Astrocyte (in vitro differentiated cells and primary cell): ENCODE measurements at regions not wholly inside any gene's neighbourhood (a gene's known extent, or its start where the extent isn't known, plus 50 kb on each side); places are given as distances from the start of the nearest gene placed in this dataset.

ENCODE experiments used
- DNase-seq: peaks from one replicate; pipeline ENCODE4 v3.0.0-alpha.2; 2010; ENCODE audit warnings: low read depth
- FAIRE-seq: peaks from 2 replicates; lab custom pipeline; 2011; peaks lifted over from hg19 to GRCh38; lab: Jason Lieb, UNC
- H2AFZ ChIP-seq: 2 replicates; pipeline ENCODE4 v1.6.0; 2012; ENCODE audit warnings: low read depth, low read length, inconsistent platforms
- H3K27ac ChIP-seq: 2 replicates; pipeline ENCODE4 v1.5.1; 2011; ENCODE audit warnings: low read depth, low read length, inconsistent platforms
- H3K27me3 ChIP-seq: 2 replicates; pipeline ENCODE4 v1.6.0; 2011; ENCODE audit warnings: low read length, inconsistent platforms; ENCODE audit not compliant: insufficient read depth
- H3K36me3 ChIP-seq: 2 replicates; pipeline ENCODE4 v1.5.1; 2011; ENCODE audit warnings: low read length, inconsistent platforms; ENCODE audit not compliant: insufficient read depth
- H3K4me1 ChIP-seq: 2 replicates; pipeline ENCODE4 v1.5.1; 2011; ENCODE audit warnings: low read length, inconsistent platforms; ENCODE audit not compliant: insufficient read depth
- H3K4me2 ChIP-seq: 2 replicates; pipeline ENCODE4 v1.6.0; 2012; ENCODE audit warnings: low read length, inconsistent platforms
- H3K4me3 ChIP-seq: 2 replicates; pipeline ENCODE4 v1.5.1; 2011; ENCODE audit warnings: low read depth, mild to moderate bottlenecking, low read length, inconsistent platforms; ENCODE audit not compliant: insufficient read depth
- H3K79me2 ChIP-seq: 2 replicates; pipeline ENCODE4 v1.6.0; 2012; ENCODE audit warnings: mild to moderate bottlenecking, low read length, inconsistent platforms; ENCODE audit not compliant: insufficient read depth
- H3K9ac ChIP-seq: 2 replicates; pipeline ENCODE4 v1.6.0; 2012; ENCODE audit warnings: mild to moderate bottlenecking, low read length, inconsistent platforms
- H3K9me3 ChIP-seq: 2 replicates; pipeline ENCODE4 v1.5.1; 2012; ENCODE audit warnings: low read depth, mild to moderate bottlenecking, low read length, inconsistent platforms; ENCODE audit not compliant: insufficient read depth
- H4K20me1 ChIP-seq: 2 replicates; pipeline ENCODE4 v1.6.0; 2012; ENCODE audit warnings: low read length, inconsistent platforms; ENCODE audit not compliant: insufficient read depth
- H3K27ac Mint-ChIP-seq: one replicate; pipeline ENCODE4 v1.8.0; 2021; ENCODE audit warnings: mild to moderate bottlenecking, mixed read lengths; ENCODE audit not compliant: unreplicated experiment
- H3K27me3 Mint-ChIP-seq: one replicate; pipeline ENCODE4 v1.8.0; 2021; ENCODE audit warnings: low read depth, mixed read lengths; ENCODE audit not compliant: unreplicated experiment
- H3K36me3 Mint-ChIP-seq: one replicate; pipeline ENCODE4 v1.8.0; 2021; ENCODE audit warnings: low read depth, mixed read lengths; ENCODE audit not compliant: unreplicated experiment
- H3K4me1 Mint-ChIP-seq: one replicate; pipeline ENCODE4 v1.8.0; 2021; ENCODE audit warnings: low read depth, mixed read lengths; ENCODE audit not compliant: unreplicated experiment
- H3K4me3 Mint-ChIP-seq: one replicate; pipeline ENCODE4 v1.8.0; 2021; ENCODE audit warnings: mild to moderate bottlenecking, moderate library complexity, mixed read lengths; ENCODE audit not compliant: unreplicated experiment
- H3K9me3 Mint-ChIP-seq: one replicate; pipeline ENCODE4 v1.8.0; 2021; ENCODE audit warnings: mild to moderate bottlenecking, mixed read lengths; ENCODE audit not compliant: unreplicated experiment
- EZH2 ChIP-seq: IDR thresholded peaks from 2 replicates; pipeline ENCODE4 v1.6.1; 2012; ENCODE audit warnings: mild to moderate bottlenecking, low read length, inconsistent platforms; ENCODE audit not compliant: insufficient read depth
- TF ChIP-seq, protein P1 (sequence below): IDR thresholded peaks from 2 replicates; pipeline ENCODE4 v1.5.1; 2011; ENCODE audit warnings: low read depth, mild to moderate bottlenecking, inconsistent platforms, low read length, moderate library complexity; ENCODE audit not compliant: insufficient read depth

GRCh38 chrX:150074175-150074574 is 135.9 kb upstream of the EOLA2 start:
- peaks cover 5% of the 10 kb centered on the region for H3K9me3 Mint-ChIP-seq
- FAIRE-seq = peak; percentile 90

DNA sequence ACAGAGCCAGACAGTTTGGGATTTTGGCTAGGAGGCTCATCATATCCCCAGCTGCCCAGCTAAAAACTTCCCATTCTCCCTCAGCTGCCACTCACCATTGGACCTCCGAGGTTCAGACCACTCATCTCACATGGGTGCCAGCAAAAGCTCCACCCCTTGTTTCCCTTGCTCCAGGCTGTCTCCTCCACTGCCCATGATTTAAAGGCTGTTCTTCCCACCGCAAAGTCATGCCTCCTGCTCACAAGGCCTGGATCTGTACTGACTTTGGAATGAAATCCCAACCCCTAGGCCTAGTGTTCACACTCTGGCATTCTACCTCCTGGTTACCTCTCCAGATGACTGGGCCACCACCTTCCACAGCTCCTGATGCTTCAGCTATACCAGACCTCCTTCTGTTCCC is 142.2 kb upstream of the EOLA2 start:
- no peak overlapping the region for H2AFZ ChIP-seq
- no peak for TF ChIP-seq EZH2
- TF ChIP-seq, protein P1, sequence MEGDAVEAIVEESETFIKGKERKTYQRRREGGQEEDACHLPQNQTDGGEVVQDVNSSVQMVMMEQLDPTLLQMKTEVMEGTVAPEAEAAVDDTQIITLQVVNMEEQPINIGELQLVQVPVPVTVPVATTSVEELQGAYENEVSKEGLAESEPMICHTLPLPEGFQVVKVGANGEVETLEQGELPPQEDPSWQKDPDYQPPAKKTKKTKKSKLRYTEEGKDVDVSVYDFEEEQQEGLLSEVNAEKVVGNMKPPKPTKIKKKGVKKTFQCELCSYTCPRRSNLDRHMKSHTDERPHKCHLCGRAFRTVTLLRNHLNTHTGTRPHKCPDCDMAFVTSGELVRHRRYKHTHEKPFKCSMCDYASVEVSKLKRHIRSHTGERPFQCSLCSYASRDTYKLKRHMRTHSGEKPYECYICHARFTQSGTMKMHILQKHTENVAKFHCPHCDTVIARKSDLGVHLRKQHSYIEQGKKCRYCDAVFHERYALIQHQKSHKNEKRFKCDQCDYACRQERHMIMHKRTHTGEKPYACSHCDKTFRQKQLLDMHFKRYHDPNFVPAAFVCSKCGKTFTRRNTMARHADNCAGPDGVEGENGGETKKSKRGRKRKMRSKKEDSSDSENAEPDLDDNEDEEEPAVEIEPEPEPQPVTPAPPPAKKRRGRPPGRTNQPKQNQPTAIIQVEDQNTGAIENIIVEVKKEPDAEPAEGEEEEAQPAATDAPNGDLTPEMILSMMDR = no peak
- FAIRE-seq = no peak
- no peaks in the 10 kb centered on the region for H4K20me1 ChIP-seq
- no peaks in the 10 kb centered on the region for H3K27me3 ChIP-seq
- H3K27ac ChIP-seq = no peak overlapping the region
- Mint-ChIP-seq H3K27me3 (peaks cover 2% of the 10 kb centered on the region), H3K4me1 (peaks cover 12% of the 10 kb centered on the region), H3K4me3 (peak overlapping the region; percentile 14), H3K27ac (no peak overlapping the region), H3K9me3 (no peaks in the 10 kb centered on the region), H3K36me3 (no peaks in the 10 kb centered on the region)
- H3K4me1 ChIP-seq = peaks cover 17% of the 10 kb centered on the region
- H3K9me3 ChIP-seq = no peaks in the 10 kb centered on the region
- H3K4me2 ChIP-seq = no peak overlapping the region
- no peak for DNase-seq
- H3K9ac ChIP-seq = no peak overlapping the region
- H3K4me3 ChIP-seq = no peak overlapping the region
- H3K36me3 ChIP-seq = no peaks in the 10 kb centered on the region
- H3K79me2 ChIP-seq = no peaks in the 10 kb centered on the region

More at GRCh38 chrX:150074175-150074574, 135.9 kb upstream of the EOLA2 start:
- peak; percentile 29 for DNase-seq
- Histone ChIP-seq H3K9ac (no peak overlapping the region), H3K79me2 (no peaks in the 10 kb centered on the region), H2AFZ (no peak overlapping the region), H3K4me3 (no peak overlapping the region), H3K27ac (no peak overlapping the region), H3K36me3 (no peaks in the 10 kb centered on the region), H3K27me3 (no peaks in the 10 kb centered on the region), H3K9me3 (no peaks in the 10 kb centered on the region), H3K4me2 (no peak overlapping the region), H3K4me1 (no peaks in the 10 kb centered on the region), H4K20me1 (no peaks in the 10 kb centered on the region)
- peaks cover 2% of the 10 kb centered on the region for H3K4me1 Mint-ChIP-seq
- H3K4me3 Mint-ChIP-seq = no peak overlapping the region
- no peaks in the 10 kb centered on the region for H3K36me3 Mint-ChIP-seq
- H3K27ac Mint-ChIP-seq = peak overlapping the region; percentile 93
- TF ChIP-seq, protein P1 = no peak
- no peak for TF ChIP-seq EZH2
- no peaks in the 10 kb centered on the region for H3K27me3 Mint-ChIP-seq

DNA sequence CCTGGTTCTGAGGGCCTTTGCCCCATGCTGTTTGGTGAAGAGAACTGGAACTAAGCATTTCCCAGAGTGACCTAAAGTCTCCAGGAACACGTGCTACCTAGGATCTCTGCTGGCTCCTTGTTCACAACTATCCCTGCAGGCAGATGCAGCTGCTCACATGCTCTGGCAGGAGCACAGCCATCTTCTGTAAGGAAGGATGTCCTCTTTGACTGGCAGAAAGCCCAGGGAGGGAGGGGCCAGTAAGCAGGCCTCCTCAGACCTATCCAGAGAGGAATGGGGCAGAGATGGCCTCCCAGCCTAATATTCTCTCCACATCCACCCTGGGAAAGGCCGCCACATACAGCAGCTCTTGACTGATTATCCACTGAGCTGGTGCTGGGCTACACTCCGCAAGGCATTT is 142.8 kb upstream of the EOLA2 start:
- no peak for FAIRE-seq
- Histone ChIP-seq H3K4me1 (peaks cover 23% of the 10 kb centered on the region), H2AFZ (no peak overlapping the region), H3K79me2 (no peaks in the 10 kb centered on the region), H3K27me3 (no peaks in the 10 kb centered on the region), H3K4me3 (no peak overlapping the region), H3K9me3 (no peaks in the 10 kb centered on the region), H3K36me3 (no peaks in the 10 kb centered on the region), H3K4me2 (no peak overlapping the region), H4K20me1 (no peaks in the 10 kb centered on the region), H3K27ac (no peak overlapping the region), H3K9ac (no peak overlapping the region)
- H3K27ac Mint-ChIP-seq = no peak overlapping the region
- H3K9me3 Mint-ChIP-seq = no peaks in the 10 kb centered on the region
- H3K27me3 Mint-ChIP-seq = peaks cover 2% of the 10 kb centered on the region
- TF ChIP-seq, protein P1 = no peak
- TF ChIP-seq EZH2 = no peak
- no peak overlapping the region for H3K4me3 Mint-ChIP-seq
- DNase-seq = no peak
- H3K4me1 Mint-ChIP-seq = peaks cover 15% of the 10 kb centered on the region
- H3K36me3 Mint-ChIP-seq = no peaks in the 10 kb centered on the region
